ENCODE measurements at regions not wholly inside any gene's neighbourhood (a gene's known extent, or its start where the extent isn't known, plus 50 kb on each side); places are given as distances from the start of the nearest gene placed in this dataset.
"Not testable (repeated sequence)": the region's sequence is repeated elsewhere in the genome, so short reads cannot be mapped to it uniquely, and the experiment has no call there.

- not testable (repeated sequence) for DNase-seq (ENCODE audit: low spot score); FAIRE-seq
These were observed 52.2 kb downstream of the HOXC4 start for GRCh38 chr12:54105809-54106208.

DNA sequence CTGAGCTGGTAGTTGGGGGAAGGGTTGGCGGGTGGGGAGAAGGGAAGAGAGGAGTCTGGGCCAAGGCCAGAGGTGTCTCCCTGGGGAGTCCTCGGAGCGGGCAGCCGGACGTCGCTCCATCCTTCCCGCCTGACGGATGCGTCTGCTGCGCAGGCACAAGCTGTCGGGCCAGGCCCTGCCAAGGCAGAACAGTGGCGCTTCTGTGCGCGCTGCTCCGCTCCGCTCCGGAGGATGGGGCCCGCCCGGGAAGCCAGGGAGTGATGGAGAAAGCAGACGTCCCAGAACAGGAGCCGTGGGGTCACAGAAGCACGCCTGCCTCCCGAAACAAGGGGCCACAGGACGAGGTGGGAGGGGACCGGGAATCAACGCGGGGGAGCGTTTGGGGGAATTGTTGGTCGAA, 52.6 kb downstream of the HOXC4 start:
- not testable (repeated sequence) for DNase-seq (ENCODE audit: low spot score); FAIRE-seq

DNA sequence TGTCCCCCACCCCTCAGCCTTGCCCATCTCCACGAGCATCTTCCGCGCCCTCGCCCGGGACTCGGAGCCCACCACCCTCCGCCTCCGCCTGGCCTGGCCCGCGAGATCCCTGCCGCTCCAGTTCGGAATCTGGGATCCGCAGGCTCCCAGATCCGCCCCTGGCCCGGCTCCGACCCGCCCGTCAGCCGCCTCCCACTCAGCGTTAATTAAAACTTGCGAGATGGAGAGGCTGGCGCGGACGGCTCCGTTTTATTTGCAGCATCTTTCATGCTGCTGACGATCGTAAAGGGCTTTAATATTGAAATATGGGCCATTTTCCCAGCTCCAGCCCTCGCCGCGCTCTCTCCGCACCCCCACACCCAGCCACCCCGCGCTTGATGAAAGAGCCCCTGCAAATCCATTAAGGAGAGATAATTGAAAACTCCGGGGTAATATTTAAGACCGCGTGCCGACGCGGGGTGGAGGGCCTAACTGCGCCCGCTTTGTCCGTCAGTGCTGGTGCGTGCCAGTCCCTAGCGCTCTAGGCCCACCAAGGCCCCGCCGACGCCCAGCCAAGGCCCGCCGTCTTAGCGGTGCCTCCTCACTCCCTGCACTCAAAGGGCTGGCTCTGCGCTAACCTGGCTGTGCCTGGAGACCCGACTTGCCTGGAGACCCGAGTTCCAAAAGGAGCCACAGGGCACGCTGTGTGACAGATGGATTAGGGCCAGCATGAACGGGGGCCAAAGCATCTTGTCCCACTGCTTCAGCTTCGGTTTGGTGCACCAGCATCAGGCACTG, 53.4 kb downstream of the HOXC4 start:
- DNase-seq (ENCODE audit: low spot score); FAIRE-seq: not testable (repeated sequence)

GRCh38 chr12:54112336-54112735, 58.7 kb downstream of the HOXC4 start:
- FAIRE-seq; DNase-seq (ENCODE audit: low spot score): not testable (repeated sequence)

DNA sequence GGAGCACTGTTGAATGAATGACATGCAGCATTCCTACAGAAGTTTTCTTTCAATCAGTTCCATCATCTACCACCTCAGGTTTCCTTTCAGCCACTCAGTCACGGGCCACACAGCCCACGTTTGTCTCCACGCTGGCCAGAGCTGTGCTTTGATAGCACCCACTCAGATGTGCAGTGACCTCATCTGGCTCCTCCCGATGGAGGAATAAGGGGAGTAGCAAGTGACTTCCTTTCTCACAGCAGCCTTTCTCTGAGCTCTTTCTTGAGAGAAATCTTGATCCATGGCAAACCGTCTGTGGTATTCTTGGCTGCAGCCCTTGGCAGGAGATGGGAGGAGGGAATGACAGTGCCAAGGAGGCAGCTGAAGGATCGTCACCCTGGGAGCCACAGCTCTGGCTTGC, 62.4 kb downstream of the HOXC4 start:
- not testable (repeated sequence) for FAIRE-seq; DNase-seq (ENCODE audit: low spot score)

DNA sequence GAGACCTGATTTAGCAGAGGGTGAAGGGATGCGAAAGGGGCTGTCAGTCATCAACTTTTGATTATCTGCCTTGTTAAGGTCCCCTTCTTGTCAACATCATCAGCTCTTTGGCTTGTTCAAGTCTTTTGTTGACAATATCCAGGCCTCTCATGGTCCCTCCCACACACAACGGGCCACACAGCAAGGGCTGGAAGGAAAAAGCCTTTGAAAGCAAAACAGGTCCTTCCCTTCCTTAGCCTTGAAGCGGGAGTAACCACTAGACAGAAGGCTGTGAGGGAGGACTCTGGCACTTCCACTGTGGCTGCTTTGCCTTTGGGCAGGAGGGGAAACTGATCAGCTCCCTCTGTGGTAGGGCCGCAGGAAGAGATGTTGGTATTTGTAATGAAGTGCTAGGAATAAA, 63.8 kb downstream of the HOXC4 start:
- FAIRE-seq, result not testable (repeated sequence)

DNA sequence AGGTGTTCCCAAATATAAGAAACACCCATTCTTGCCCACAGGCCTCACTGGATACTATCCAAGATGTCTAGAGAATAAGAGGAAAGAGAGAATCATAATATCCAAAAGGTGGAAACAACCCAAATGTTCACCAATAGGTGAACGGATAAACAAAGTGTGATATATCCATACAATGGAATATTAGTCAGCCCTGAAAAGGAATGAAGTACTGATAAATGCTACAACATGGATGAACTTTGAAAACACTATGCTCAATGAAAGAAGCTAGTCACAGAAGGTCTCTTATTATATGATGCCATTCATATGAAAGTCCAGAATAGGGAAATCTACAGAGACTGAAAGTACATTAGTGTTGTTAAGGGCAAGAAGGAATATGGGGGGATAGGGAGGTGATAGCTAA, 65.4 kb downstream of the HOXC4 start:
- FAIRE-seq; DNase-seq (ENCODE audit: low spot score): not testable (repeated sequence)

More for the DNA sequence above, 63.8 kb downstream of the HOXC4 start:
- not testable (repeated sequence) for DNase-seq (ENCODE audit: low spot score)

DNA sequence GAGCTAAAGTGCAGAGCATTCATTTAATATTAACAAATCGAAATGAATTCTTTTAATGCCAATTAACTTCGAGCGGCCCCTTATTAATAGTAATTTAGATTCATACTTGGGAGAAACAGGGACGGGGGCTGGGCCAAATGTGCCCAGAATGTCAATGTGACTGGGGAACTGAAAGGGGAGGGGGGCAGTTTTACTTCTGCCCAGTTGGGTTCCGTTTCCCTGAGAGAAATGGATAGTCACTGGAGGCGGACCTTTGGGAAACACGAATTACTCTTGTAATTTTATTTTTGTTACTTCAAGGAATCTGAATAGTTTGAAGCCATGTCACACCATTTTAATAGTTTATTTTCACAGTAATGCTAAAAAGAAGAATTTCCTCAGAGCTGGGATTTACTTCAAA, 64.8 kb downstream of the SMUG1 start:
- FAIRE-seq; DNase-seq (ENCODE audit: low spot score): not testable (repeated sequence)

DNA sequence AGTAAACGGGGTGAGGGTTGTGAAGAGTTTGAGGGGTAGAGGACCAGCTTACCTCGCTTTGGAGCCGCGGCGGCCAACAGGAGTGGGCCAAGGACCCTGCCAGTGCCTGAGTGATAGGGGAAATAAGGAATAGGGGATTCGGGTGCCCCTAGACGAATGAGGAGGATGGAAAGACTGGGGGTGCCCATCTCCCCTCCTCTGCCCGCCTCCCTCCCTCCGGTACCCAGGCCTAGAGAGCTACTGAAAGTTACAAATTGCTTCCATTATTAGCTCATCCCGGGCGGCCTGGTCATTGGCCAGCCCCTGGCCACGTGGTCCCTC, 63.1 kb downstream of the SMUG1 start:
- DNase-seq (ENCODE audit: low spot score); FAIRE-seq: not testable (repeated sequence)

DNA sequence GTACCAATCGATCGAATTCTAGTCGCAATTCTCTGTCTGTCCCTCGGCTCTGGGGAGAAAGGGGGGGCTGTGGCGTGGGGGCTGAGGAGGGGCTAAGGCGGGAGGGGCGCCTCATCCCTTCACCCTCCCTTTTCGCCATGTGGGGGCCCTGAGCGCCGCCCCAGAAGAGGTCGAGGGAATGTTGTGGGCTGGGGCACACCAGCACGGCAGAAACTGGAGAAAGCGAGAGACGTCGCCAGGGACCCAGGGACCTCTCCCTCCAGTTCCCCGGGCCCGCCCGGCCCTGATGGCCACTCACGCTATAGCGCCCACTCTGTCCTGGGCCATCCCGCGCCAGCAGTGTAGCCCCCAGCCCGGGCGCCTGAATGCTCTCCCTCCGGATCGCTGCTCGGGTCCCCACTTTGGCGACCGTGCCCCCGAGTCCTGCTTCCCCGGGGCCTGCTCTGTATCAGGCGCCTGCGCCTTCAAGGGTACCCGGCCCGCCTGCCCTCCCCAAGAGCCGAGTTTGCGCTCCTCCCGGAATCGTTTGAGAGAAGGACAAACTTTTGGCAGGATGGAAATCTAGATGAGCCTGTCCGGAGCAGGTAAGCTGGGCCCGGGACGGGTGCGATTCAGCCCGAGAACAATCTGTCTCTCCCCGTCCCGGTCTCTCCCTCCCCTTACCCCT, 62.6 kb downstream of the SMUG1 start:
- no peak for FAIRE-seq
- peak; percentile 63 for DNase-seq (ENCODE audit: low spot score)

- no peak for FAIRE-seq
- peak; percentile 88 for DNase-seq (ENCODE audit: low spot score)
These were observed 61.9 kb downstream of the SMUG1 start for GRCh38 chr12:54126696-54127537.

DNA sequence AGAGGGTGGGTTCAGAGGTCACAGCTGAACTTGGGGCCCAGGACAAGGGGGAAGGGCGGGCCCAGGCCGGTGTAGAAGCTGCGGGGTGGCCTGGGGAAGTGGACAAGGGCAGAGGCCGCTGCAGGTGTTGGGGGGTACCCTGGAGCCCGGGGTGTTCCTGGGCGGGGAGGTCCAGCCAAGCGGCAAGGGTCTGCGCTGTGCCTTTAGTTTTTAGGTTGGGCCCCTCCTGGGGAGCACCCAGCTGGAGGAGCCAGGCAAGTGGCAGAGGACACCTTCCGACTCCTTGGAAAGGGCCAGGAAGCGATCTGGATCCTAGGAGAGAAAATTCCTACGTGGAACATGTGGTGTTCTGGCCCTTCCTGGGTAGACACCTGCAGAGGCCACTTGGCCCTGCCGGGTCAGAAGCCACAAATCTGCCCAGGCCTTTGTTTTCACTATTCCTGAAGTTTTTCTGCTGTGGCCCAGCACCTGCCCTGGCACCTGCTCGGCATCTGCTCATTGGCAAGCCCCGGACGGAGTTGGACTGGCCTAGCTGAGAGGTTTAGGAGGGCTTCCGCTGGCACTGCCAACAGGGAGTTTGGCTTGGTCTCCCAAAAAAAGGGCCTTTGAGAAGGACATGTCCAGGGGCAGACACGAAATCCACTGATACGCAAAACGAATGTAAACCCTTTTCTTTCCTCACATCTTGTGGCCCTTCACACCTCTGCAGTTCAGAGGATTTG, 61.1 kb downstream of the SMUG1 start:
- FAIRE-seq (no peak), DNase-seq (ENCODE audit: low spot score) (no peak)

- DNase-seq (ENCODE audit: low spot score) (no peak), FAIRE-seq (no peak)
These were observed 60.4 kb downstream of the SMUG1 start for GRCh38 chr12:54128416-54128815.

DNA sequence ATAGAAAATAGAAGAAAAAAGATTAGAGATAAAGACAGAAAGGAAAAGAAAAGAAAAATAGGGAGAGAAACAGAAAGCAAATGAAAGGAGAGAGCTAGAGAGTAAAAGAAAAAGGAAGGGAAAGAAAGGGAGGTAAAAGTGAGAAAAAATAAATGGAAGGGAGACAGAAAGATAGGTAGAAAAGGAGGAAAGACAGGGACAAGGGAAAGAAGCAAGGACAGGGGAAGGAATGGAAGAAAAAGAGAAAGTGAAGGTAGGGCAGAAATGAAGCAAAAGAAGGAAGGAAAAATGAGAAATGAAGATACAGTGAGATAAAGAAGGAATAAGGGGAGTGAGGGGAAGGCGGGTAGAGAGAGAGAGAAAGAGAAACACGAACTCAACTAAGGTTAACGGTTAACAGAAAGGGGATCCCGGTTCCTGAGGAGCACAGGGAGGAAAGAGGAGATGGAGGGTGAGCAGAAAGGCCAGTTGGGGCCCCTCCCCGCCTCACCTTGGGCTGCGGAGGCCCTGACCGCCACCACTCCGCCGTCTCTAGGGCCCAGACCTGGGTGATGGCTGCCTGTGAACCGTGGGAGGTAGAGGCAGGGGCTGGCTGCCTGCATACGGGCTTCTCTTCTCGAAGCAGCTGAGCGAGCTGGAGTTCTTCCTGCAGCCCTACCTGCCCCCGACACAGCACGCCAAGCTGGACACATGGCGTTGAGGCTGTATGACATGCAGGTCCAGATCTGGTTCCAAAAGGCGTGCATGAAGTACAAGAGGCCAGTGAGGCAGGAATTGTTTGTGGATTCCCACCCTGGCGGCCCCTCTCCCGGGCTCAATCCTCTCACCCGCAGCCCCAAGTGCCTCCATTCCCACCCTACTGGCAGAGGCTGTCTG, 59.5 kb downstream of the SMUG1 start:
- FAIRE-seq (peak; percentile 53), DNase-seq (ENCODE audit: low spot score) (no peak)

All from urothelium cell line (cell line).